Stomach (tissue), 4 donors: ENCODE measurements at regions not wholly inside any gene's neighbourhood (a gene's known extent, or its start where the extent isn't known, plus 50 kb on each side); places are given as distances from the start of the nearest gene placed in this dataset.

Experiments used
- EP300 ChIP-seq: sonication (generic); formaldehyde crosslinking; IDR thresholded peaks from one replicate; pipeline ENCODE4 v1.6.1; 2017; ENCODE audit warnings: antibody characterized with exemption
- POLR2A ChIP-seq, 4 donors: fragments of 450-650 bp; IDR thresholded peaks; one replicate each; pipeline ENCODE4 v1.6.1; 2016; ENCODE audit warnings: antibody characterized with exemption in 4 of 4, control low read depth in 2 of 4, mild to moderate bottlenecking in 1 of 4, moderate library complexity in 1 of 4
- POLR2AphosphoS5 ChIP-seq, 3 donors: sonication (generic); formaldehyde crosslinking; IDR thresholded peaks; one replicate each; pipeline ENCODE4 v1.6.1; 2016; ENCODE audit warnings: antibody characterized with exemption in 3 of 3
- TF ChIP-seq, protein P1 (sequence below), 7 experiments: fragments of 450-650 bp in 4 of 7; fragments of 200-600 bp in 3 of 7; sonication (generic) in 3 of 7; IDR thresholded peaks; one replicate each; pipeline ENCODE4 v1.5.1; 2016 to 2019; ENCODE audit warnings: antibody characterized with exemption in 7 of 7, control low read depth in 2 of 7, mild to moderate bottlenecking in 1 of 7

DNA sequence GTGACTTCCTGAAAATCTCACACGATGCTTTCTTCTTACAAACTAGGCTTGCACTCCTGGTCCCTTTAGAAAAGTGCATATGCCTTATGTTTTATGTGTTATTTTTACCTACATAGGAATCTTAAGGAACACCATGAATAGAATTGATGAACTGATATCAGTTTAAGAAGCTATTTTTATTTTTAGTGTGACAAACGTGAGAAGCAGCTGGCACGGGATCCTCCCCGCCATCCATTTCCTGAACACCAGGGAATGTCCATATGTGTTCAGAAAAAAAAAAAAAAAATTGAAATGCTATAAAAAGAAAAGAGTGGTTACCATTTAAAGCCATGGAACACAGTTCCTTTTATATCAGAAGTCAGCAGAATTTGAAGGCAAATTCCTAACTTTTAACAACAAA, 1096.1 kb upstream of the PRKX start:
- TF ChIP-seq, protein P1, sequence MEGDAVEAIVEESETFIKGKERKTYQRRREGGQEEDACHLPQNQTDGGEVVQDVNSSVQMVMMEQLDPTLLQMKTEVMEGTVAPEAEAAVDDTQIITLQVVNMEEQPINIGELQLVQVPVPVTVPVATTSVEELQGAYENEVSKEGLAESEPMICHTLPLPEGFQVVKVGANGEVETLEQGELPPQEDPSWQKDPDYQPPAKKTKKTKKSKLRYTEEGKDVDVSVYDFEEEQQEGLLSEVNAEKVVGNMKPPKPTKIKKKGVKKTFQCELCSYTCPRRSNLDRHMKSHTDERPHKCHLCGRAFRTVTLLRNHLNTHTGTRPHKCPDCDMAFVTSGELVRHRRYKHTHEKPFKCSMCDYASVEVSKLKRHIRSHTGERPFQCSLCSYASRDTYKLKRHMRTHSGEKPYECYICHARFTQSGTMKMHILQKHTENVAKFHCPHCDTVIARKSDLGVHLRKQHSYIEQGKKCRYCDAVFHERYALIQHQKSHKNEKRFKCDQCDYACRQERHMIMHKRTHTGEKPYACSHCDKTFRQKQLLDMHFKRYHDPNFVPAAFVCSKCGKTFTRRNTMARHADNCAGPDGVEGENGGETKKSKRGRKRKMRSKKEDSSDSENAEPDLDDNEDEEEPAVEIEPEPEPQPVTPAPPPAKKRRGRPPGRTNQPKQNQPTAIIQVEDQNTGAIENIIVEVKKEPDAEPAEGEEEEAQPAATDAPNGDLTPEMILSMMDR (IDR thresholded peaks at IDR 0.05): no peak
- TF ChIP-seq POLR2AphosphoS5 (IDR thresholded peaks at IDR 0.05) (no peak), POLR2A (IDR thresholded peaks at IDR 0.05) (no peak), EP300 (no peak)
